GM23338 (cell line): ENCODE measurements at regions not wholly inside any gene's neighbourhood (a gene's known extent, or its start where the extent isn't known, plus 50 kb on each side); places are given as distances from the start of the nearest gene placed in this dataset.

ENCODE experiments used
- ATAC-seq: fragments of 200-7000 bp; cut with Tn5 transposase; 3 replicates; pipeline ENCODE4 v1.9.1; 2020
- DNase-seq: peaks from one replicate; pipeline ENCODE4 v3.0.0-alpha.2; 2015; ENCODE audit warnings: low spot score
- H2AFZ ChIP-seq: fragments of 200-600 bp; sonication (generic); 2 replicates; pipeline ENCODE4 v1.8.0; 2016; ENCODE audit warnings: antibody characterized with exemption, mild to moderate bottlenecking, moderate library complexity
- H3F3A ChIP-seq: fragments of 200-600 bp; sonication (generic); replicated peaks from 2 replicates; pipeline ENCODE4 v1.8.0; 2017; ENCODE audit warnings: antibody characterized with exemption, mixed run types, low read depth
- H3K27ac ChIP-seq: fragments of 200-600 bp; sonication (generic); 2 replicates; pipeline ENCODE4 v1.6.1; 2016; ENCODE audit warnings: low read depth
- H3K27me3 ChIP-seq: fragments of 200-600 bp; sonication (generic); 2 replicates; pipeline ENCODE4 v1.8.0; 2016; ENCODE audit warnings: mild to moderate bottlenecking, mixed run types, moderate library complexity; ENCODE audit not compliant: insufficient read depth
- H3K36me3 ChIP-seq: fragments of 200-600 bp; sonication (generic); 2 replicates; pipeline ENCODE4 v1.8.0; 2016; ENCODE audit warnings: mild to moderate bottlenecking; ENCODE audit not compliant: insufficient read depth
- H3K4me1 ChIP-seq: fragments of 200-600 bp; sonication (generic); 2 replicates; pipeline ENCODE4 v1.8.0; 2016; ENCODE audit warnings: mild to moderate bottlenecking, moderate library complexity; ENCODE audit not compliant: insufficient read depth
- H3K4me2 ChIP-seq: fragments of 200-600 bp; sonication (generic); 2 replicates; pipeline ENCODE4 v1.7.1; 2017; ENCODE audit warnings: mixed run types
- H3K4me3 ChIP-seq: fragments of 200-600 bp; sonication (generic); 2 replicates; pipeline ENCODE4 v1.6.1; 2016; ENCODE audit warnings: mixed run types
- H3K79me2 ChIP-seq: fragments of 200-600 bp; sonication (generic); replicated peaks from 2 replicates; pipeline ENCODE4 v1.8.0; 2017; ENCODE audit warnings: mild to moderate bottlenecking; ENCODE audit not compliant: insufficient read depth
- H3K9me2 ChIP-seq: fragments of 200-600 bp; sonication (generic); 2 replicates; pipeline ENCODE4 v1.8.0; 2017; ENCODE audit not compliant: insufficient read depth
- H4K20me1 ChIP-seq: fragments of 200-600 bp; sonication (generic); replicated peaks from 2 replicates; pipeline ENCODE4 v1.8.0; 2017; ENCODE audit warnings: mild to moderate bottlenecking; ENCODE audit not compliant: insufficient read depth
- H3K27ac Mint-ChIP-seq: 2 replicates; pipeline ENCODE4 v1.8.0; 2020; ENCODE audit warnings: inconsistent platforms, mild to moderate bottlenecking, moderate library complexity, mixed read lengths
- H3K27me3 Mint-ChIP-seq: 3 replicates; pipeline ENCODE4 v1.8.0; 2022; ENCODE audit warnings: low read depth, mild to moderate bottlenecking, moderate library complexity, mixed read lengths, inconsistent platforms; ENCODE audit not compliant: insufficient read depth, poor library complexity
- H3K36me3 Mint-ChIP-seq: 3 replicates; pipeline ENCODE4 v1.8.0; 2021; ENCODE audit warnings: low read depth, mild to moderate bottlenecking, inconsistent platforms, moderate library complexity, mixed read lengths
- H3K4me1 Mint-ChIP-seq: 3 replicates; pipeline ENCODE4 v1.8.0; 2020; ENCODE audit warnings: mild to moderate bottlenecking, inconsistent platforms, mixed read lengths
- H3K4me3 Mint-ChIP-seq: 3 replicates; pipeline ENCODE4 v1.8.0; 2021; ENCODE audit warnings: moderate library complexity, mild to moderate bottlenecking, inconsistent platforms, mixed read lengths
- H3K9me3 Mint-ChIP-seq: 3 replicates; pipeline ENCODE4 v1.8.0; 2020; ENCODE audit warnings: moderate library complexity, mild to moderate bottlenecking, inconsistent platforms, mixed read lengths
- CREB1 ChIP-seq: fragments of 250-450 bp; sonication (Bioruptor Pico); IDR thresholded peaks from 2 replicates; pipeline ENCODE4 v1.5.0; 2020; ENCODE audit warnings: low read depth, mild to moderate bottlenecking, moderate library complexity
- EZH2 ChIP-seq: fragments of 200-600 bp; sonication (generic); IDR thresholded peaks from one replicate; pipeline ENCODE4 v1.8.0; 2017; ENCODE audit warnings: antibody characterized with exemption, mild to moderate bottlenecking, low read depth; ENCODE audit not compliant: unreplicated experiment
- EZH2phosphoT487 ChIP-seq: fragments of 200-600 bp; sonication (generic); IDR thresholded peaks from one replicate; pipeline ENCODE4 v1.8.1; 2018; ENCODE audit warnings: antibody characterized with exemption; ENCODE audit not compliant: unreplicated experiment
- JUNB ChIP-seq: IDR thresholded peaks from one replicate; pipeline ENCODE4 v1.6.1; 2016; ENCODE audit warnings: antibody characterized with exemption; ENCODE audit not compliant: unreplicated experiment
- NANOG ChIP-seq: IDR thresholded peaks from 2 replicates; pipeline ENCODE4 v1.6.1; 2016; ENCODE audit warnings: antibody characterized with exemption, borderline replicate concordance
- POLR2AphosphoS5 ChIP-seq: IDR thresholded peaks from 2 replicates; pipeline ENCODE4 v1.6.1; 2016; ENCODE audit warnings: antibody characterized with exemption, low read depth
- REST ChIP-seq: IDR thresholded peaks from one replicate; pipeline ENCODE4 v1.6.1; 2018; ENCODE audit warnings: antibody characterized with exemption; ENCODE audit not compliant: unreplicated experiment
- STAT1 ChIP-seq: IDR thresholded peaks from one replicate; pipeline ENCODE4 v1.6.1; 2016; ENCODE audit warnings: antibody characterized with exemption; ENCODE audit not compliant: unreplicated experiment

- Histone ChIP-seq H2AFZ (peak overlapping the region; percentile 64; the same call in 1 of the 2 replicates), H4K20me1 (no peaks in the 10 kb centered on the region), H3K36me3 (no peaks in the 10 kb centered on the region), H3K4me3 (no peak overlapping the region), H3K79me2 (no peaks in the 10 kb centered on the region), H3K9me2 (no peaks in the 10 kb centered on the region), H3K4me1 (peaks cover 14% of the 10 kb centered on the region), H3K27me3 (no peaks in the 10 kb centered on the region), H3K4me2 (no peak overlapping the region), H3K27ac (no peak overlapping the region), H3F3A (no peaks in the 10 kb centered on the region)
- no peaks in the 10 kb centered on the region for H3K36me3 Mint-ChIP-seq
- DNase-seq (no peak), ATAC-seq (no peak)
- no peak overlapping the region for H3K4me3 Mint-ChIP-seq
- no peak for TF ChIP-seq EZH2
- TF ChIP-seq EZH2phosphoT487, result no peak
- no peak for TF ChIP-seq JUNB
- no peaks in the 10 kb centered on the region for H3K27me3 Mint-ChIP-seq
- peak overlapping the region; percentile 70 for H3K27ac Mint-ChIP-seq
- peaks cover 7% of the 10 kb centered on the region; the same call in 2 of the 3 replicates for H3K4me1 Mint-ChIP-seq
- no peaks in the 10 kb centered on the region for H3K9me3 Mint-ChIP-seq
Measured at GRCh38 chr4:91909963-91910362, 393.8 kb upstream of the GRID2 start.

DNA sequence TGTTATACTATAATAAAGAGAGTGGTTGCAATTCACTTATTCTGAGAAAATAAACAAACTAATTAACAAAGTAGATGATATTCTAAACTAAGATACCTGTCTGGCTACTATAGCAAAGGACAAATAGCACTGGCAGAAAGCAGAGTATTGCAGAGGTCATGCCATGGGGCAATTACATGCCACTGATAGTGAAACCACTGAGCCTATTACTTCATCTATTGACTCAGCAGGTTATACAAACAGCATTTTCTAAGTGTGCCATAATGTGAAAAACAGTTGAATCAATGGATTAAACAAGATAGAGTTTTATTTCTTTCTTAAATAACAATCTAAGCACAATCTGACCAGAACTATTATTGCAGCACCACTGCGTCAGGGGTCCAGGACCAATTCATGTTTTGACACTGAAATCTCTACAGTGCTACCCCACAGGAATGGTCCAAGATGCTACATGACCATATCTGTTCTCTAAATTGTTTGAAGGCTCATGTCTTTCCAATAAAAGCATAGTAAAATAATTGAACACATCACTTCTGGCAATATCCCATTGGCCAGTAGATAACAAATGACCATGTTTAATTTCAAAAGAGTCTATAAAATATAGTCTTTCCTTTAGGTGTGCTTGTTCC, 389.5 kb upstream of the GRID2 start:
- H3K4me2 ChIP-seq, result no peak overlapping the region
- H3K36me3 ChIP-seq, result no peaks in the 10 kb centered on the region
- H3K4me3 ChIP-seq, result no peak overlapping the region
- no peak overlapping the region for H3K27ac ChIP-seq
- H3K4me1 Mint-ChIP-seq, result 0 out of 3 replicates have a peak, but pooled peaks cover 2% of the 10 kb centered on the region
- no peaks in the 10 kb centered on the region for H3F3A ChIP-seq
- H3K27ac Mint-ChIP-seq, result no peak overlapping the region
- no peaks in the 10 kb centered on the region for H3K79me2 ChIP-seq
- DNase-seq (no peak), ATAC-seq (no peak)
- no peaks in the 10 kb centered on the region for H4K20me1 ChIP-seq
- no peak for TF ChIP-seq EZH2
- no peak for TF ChIP-seq REST
- TF ChIP-seq STAT1, result no peak
- no peak for TF ChIP-seq EZH2phosphoT487
- TF ChIP-seq NANOG, result no peak
- no peak for TF ChIP-seq CREB1
- H3K9me3 Mint-ChIP-seq, result no peaks in the 10 kb centered on the region
- H3K4me1 ChIP-seq, result no peaks in the 10 kb centered on the region
- no peaks in the 10 kb centered on the region for H3K27me3 Mint-ChIP-seq
- no peak overlapping the region for H3K4me3 Mint-ChIP-seq
- no peaks in the 10 kb centered on the region for H3K27me3 ChIP-seq
- H2AFZ ChIP-seq, result no peak overlapping the region
- H3K9me2 ChIP-seq, result no peaks in the 10 kb centered on the region; the same call in 1 of the 2 replicates
- H3K36me3 Mint-ChIP-seq, result no peaks in the 10 kb centered on the region

DNA sequence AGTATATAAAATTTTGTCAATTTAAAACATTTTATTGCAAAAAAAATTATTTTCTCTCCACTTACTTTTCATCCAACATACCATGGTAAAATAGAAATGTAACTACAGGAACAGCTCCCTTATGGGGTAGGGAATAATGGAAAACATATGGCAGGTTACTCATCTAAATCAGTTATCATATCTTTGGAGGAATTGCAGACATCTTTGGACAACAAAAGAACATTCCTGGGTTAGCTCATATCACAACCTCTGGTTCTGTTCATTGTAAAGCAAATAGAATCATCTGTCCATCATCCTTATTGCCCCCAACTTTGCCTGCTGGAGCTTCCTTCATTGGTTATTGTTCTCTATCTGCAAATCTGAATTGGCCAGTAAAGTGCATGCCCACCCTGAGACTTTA, 387.5 kb upstream of the GRID2 start:
- no peak overlapping the region for H3K27ac Mint-ChIP-seq
- Histone ChIP-seq H3F3A (no peaks in the 10 kb centered on the region), H3K27ac (no peak overlapping the region), H3K4me1 (no peaks in the 10 kb centered on the region), H3K4me3 (no peak overlapping the region), H3K27me3 (no peaks in the 10 kb centered on the region), H3K9me2 (no peaks in the 10 kb centered on the region; the same call in 1 of the 2 replicates), H3K36me3 (no peaks in the 10 kb centered on the region), H4K20me1 (no peaks in the 10 kb centered on the region), H2AFZ (no peak overlapping the region), H3K4me2 (no peak overlapping the region), H3K79me2 (no peaks in the 10 kb centered on the region)
- no peaks in the 10 kb centered on the region for H3K36me3 Mint-ChIP-seq
- H3K27me3 Mint-ChIP-seq, result no peaks in the 10 kb centered on the region
- TF ChIP-seq POLR2AphosphoS5, result no peak
- no peak for DNase-seq
- no peak for ATAC-seq
- no peak overlapping the region for H3K4me3 Mint-ChIP-seq
- no peaks in the 10 kb centered on the region for H3K9me3 Mint-ChIP-seq
- H3K4me1 Mint-ChIP-seq, result no peaks in the 10 kb centered on the region
